ENCODE measurements at regions not wholly inside any gene's neighbourhood (a gene's known extent, or its start where the extent isn't known, plus 50 kb on each side); places are given as distances from the start of the nearest gene placed in this dataset.

GRCh38 chr18:4878480-4878879 lies 318.6 kb downstream of the AKAIN1 start:
- no peak for TF ChIP-seq EP300 (IDR thresholded peaks at IDR 0.05)
- TF ChIP-seq CTCF (IDR thresholded peaks at IDR 0.05) = no peak
